RWPE2 (cell line): ENCODE measurements at regions not wholly inside any gene's neighbourhood (a gene's known extent, or its start where the extent isn't known, plus 50 kb on each side); places are given as distances from the start of the nearest gene placed in this dataset.

Experiments
- ATAC-seq: fragments of 200-7000 bp; cut with Tn5 transposase; 3 replicates; pipeline ENCODE4 v1.9.1; 2021; ENCODE audit warnings: low read depth
- DNase-seq: peaks from one replicate; pipeline ENCODE4 v3.0.0-alpha.2; 2020; ENCODE audit warnings: low spot score
- H3K27ac ChIP-seq: fragments of 450-650 bp; 2 replicates; pipeline ENCODE4 v1.5.1; 2017; ENCODE audit warnings: mild to moderate bottlenecking; ENCODE audit not compliant: poor library complexity, severe bottlenecking
- H3K27me3 ChIP-seq: fragments of 250-450 bp; sonication (Bioruptor Pico); 2 replicates; pipeline ENCODE4 v1.5.1; 2021; ENCODE audit warnings: mild to moderate bottlenecking, moderate library complexity; ENCODE audit not compliant: insufficient read depth, poor library complexity, severe bottlenecking
- H3K36me3 ChIP-seq: fragments of 250-450 bp; sonication (Bioruptor Pico); 2 replicates; pipeline ENCODE4 v1.5.1; 2020; ENCODE audit warnings: low read depth, mild to moderate bottlenecking, moderate library complexity
- H3K4me1 ChIP-seq: fragments of 250-450 bp; sonication (Bioruptor Pico); 2 replicates; pipeline ENCODE4 v1.5.1; 2021; ENCODE audit warnings: mild to moderate bottlenecking, moderate library complexity; ENCODE audit not compliant: insufficient read depth, poor library complexity, severe bottlenecking
- H3K4me3 ChIP-seq: fragments of 250-450 bp; sonication (Bioruptor Pico); 2 replicates; pipeline ENCODE4 v1.5.1; 2021; ENCODE audit warnings: mild to moderate bottlenecking, moderate library complexity; ENCODE audit not compliant: severe bottlenecking
- H3K9me3 ChIP-seq: fragments of 250-450 bp; sonication (Bioruptor Pico); 2 replicates; pipeline ENCODE4 v1.5.1; 2021; ENCODE audit warnings: mild to moderate bottlenecking, moderate library complexity; ENCODE audit not compliant: severe bottlenecking
- TF ChIP-seq, protein P1 (sequence below): fragments of 450-650 bp; IDR thresholded peaks from one replicate; pipeline ENCODE4 v1.5.1; 2017; ENCODE audit warnings: mild to moderate bottlenecking, moderate library complexity; ENCODE audit not compliant: poor library complexity, severe bottlenecking

DNA sequence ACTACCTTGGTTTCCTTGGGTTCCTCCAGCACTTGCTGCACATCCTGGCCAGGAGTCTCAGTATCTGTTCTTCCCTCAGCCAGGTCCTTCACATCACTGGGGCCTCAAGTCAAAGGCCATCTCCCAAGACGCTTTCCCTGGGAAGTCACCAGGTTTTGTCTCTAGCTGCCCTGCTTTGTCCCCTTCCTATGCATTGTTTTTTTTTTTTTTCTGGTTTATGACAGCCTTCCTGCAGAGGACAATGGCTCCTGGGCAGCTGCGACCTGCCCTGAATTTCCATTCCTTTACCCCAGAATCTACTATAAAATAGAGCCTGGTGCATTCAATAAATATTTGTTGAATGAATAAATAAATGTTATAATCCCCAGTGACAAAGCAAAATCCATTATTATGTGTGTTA is 687.3 kb downstream of the QKI start:
- H3K4me1 ChIP-seq: no peaks in the 10 kb centered on the region
- H3K9me3 ChIP-seq: no peaks in the 10 kb centered on the region
- H3K4me3 ChIP-seq: no peak overlapping the region
- no peaks in the 10 kb centered on the region for H3K36me3 ChIP-seq
- H3K27ac ChIP-seq: no peak overlapping the region
- DNase-seq (no peak), ATAC-seq (no peak)
- TF ChIP-seq, protein P1, sequence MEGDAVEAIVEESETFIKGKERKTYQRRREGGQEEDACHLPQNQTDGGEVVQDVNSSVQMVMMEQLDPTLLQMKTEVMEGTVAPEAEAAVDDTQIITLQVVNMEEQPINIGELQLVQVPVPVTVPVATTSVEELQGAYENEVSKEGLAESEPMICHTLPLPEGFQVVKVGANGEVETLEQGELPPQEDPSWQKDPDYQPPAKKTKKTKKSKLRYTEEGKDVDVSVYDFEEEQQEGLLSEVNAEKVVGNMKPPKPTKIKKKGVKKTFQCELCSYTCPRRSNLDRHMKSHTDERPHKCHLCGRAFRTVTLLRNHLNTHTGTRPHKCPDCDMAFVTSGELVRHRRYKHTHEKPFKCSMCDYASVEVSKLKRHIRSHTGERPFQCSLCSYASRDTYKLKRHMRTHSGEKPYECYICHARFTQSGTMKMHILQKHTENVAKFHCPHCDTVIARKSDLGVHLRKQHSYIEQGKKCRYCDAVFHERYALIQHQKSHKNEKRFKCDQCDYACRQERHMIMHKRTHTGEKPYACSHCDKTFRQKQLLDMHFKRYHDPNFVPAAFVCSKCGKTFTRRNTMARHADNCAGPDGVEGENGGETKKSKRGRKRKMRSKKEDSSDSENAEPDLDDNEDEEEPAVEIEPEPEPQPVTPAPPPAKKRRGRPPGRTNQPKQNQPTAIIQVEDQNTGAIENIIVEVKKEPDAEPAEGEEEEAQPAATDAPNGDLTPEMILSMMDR: no peak
- no peaks in the 10 kb centered on the region for H3K27me3 ChIP-seq

- TF ChIP-seq, protein P1: no peak
- DNase-seq (no peak), ATAC-seq (no peak)
- H3K9me3 ChIP-seq: no peaks in the 10 kb centered on the region
- no peak overlapping the region for H3K4me3 ChIP-seq
- no peak overlapping the region for H3K27ac ChIP-seq
- H3K4me1 ChIP-seq: no peaks in the 10 kb centered on the region
- no peaks in the 10 kb centered on the region for H3K27me3 ChIP-seq
- no peaks in the 10 kb centered on the region for H3K36me3 ChIP-seq
Observed at GRCh38 chr6:164099269-164099865, 684.8 kb downstream of the QKI start.

DNA sequence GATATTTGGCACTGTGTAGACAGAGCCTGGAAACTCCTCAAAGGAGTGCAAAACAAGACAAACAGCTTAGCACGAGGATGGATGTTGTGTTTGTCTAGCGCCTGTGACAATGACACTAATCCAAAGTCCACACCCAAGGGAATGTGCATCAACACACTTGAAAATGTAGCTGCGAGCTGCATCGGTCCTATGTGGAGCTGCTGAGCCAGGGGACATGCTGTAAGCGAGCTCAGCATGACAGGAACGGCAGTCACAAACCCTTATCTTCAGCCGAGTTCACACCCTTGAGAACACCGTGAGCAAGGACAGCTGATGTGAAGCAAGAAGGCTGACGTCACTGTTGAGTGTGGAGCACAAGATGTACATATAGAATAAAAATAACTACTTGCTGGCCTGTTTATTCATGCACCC is 684.3 kb downstream of the QKI start:
- no peak overlapping the region for H3K27ac ChIP-seq
- no peak for DNase-seq
- no peak for ATAC-seq

DNA sequence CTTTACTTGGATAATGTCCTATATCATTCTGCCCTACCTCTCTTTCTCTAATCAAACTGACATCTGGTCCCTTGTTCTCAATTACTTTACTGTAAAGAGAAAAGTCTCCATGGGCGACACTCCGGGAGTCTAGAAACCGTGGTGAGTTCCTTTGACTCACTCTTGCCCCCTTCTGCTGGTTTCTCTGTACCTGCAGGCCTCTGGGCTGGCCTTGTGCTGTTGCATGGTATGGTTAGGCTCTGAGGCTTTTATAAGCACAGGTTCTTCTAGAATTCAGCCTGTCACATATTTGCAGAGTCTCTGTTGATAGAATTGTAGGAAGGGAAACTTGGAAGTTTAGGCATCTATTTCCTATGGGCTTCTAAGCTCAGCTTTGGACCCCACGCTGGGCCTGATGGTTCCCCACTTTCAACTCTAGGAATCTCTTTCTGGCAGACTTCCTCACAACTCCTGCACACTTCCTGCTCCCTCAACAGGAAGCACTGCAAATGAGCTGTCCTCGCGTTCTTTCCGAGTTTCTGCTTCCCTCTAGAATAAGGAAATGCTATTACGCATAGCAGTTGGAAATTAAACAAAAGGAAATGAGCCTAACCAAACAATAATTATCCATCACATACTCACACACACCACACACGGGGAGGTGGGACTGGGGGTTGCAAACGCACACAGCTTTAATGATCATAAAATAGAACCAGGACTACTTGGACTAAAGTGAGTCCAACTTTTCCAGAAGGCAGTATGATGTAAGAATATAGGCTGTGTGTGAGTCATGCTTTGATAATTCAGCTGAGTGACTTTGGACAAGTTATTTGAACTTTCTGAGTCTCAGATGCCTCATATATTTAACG is 683.3 kb downstream of the QKI start:
- Histone ChIP-seq H3K4me1 (no peaks in the 10 kb centered on the region), H3K9me3 (no peaks in the 10 kb centered on the region), H3K27ac (no peak overlapping the region), H3K27me3 (no peaks in the 10 kb centered on the region), H3K36me3 (no peaks in the 10 kb centered on the region), H3K4me3 (no peak overlapping the region)
- DNase-seq (no peak), ATAC-seq (peak; percentile 76)
- TF ChIP-seq, protein P1: no peak

More for the DNA sequence above, 684.3 kb downstream of the QKI start:
- TF ChIP-seq, protein P1: no peak
- Histone ChIP-seq H3K36me3 (no peaks in the 10 kb centered on the region), H3K4me1 (no peaks in the 10 kb centered on the region), H3K4me3 (no peak overlapping the region), H3K9me3 (no peaks in the 10 kb centered on the region), H3K27me3 (no peaks in the 10 kb centered on the region)

DNA sequence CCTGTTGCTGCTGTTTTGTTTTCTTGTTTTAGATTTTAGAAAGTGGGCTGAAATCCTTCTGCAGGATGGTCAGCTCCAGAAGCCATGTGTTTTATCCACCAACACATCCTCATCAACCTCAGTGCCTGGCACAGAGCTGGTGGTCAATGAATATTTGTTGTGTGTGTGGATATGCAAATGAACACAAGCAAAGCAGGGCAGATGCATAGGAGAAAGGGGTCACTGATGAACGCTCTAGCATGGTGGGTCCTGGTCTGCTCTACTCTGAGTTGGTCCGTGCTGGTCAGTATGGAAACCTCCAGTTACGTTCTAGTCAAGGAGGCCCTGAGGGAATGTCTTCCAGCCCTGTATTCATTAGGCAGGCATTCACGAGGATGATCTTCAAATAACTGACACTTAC is 682.5 kb downstream of the QKI start:
- TF ChIP-seq, protein P1: no peak
- no peak for ATAC-seq
- H3K27me3 ChIP-seq: no peaks in the 10 kb centered on the region
- no peaks in the 10 kb centered on the region for H3K4me1 ChIP-seq
- no peak for DNase-seq
- H3K36me3 ChIP-seq: no peaks in the 10 kb centered on the region
- H3K27ac ChIP-seq: no peak overlapping the region
- no peaks in the 10 kb centered on the region for H3K9me3 ChIP-seq
- no peak overlapping the region for H3K4me3 ChIP-seq
